Hypothalamus (tissue), 51 donors: ENCODE measurements at regions not wholly inside any gene's neighbourhood (a gene's known extent, or its start where the extent isn't known, plus 50 kb on each side); places are given as distances from the start of the nearest gene placed in this dataset.

ENCODE experiments used
- DNase-seq, 51 donors: peaks; one replicate each; lab custom pipeline; 2025; lab: John Stamatoyannopoulos, UW

DNA sequence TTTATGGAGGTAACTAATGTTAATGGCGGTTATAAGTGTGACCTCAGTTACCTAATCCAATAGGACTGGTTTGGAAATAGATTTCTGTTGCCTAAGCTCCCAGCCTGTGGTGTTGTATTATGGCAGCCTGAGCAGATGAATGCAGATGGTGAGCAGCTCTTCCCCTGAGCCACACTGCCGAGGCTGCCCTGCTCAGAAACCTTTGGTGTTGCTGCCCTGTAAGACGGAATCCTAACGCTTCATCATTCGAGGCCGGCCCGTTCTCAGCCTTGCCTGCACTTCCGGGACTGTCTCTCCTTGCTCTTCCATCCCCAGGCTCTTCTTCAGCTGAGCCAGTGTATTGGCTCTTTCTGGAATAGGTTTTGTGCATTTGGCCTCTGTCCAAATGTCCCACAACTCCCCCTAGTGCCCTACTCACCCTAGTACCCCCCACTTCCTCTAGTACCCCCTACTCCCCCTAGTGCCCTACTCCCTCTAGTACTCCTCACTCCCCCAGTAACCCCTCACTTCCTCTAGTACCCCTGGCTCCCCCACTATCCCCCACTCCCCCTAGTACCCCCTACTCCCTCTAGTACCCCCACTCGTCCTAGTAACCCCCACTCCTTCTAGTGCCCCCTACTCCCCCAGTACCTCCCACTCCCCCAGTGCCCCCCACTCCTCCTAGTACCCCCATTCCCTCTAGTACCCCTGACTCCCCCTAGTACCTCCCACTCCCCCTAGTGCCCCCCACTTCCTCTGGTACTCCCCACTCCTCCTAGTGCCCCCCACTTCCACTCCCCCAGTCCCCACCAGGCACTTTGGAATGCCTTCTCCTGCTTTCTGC lies 106.0 kb upstream of the TAF1B start:
- DNase-seq, result peak in 3 of 51 donors; percentile 4 to 24 (median 20)

DNA sequence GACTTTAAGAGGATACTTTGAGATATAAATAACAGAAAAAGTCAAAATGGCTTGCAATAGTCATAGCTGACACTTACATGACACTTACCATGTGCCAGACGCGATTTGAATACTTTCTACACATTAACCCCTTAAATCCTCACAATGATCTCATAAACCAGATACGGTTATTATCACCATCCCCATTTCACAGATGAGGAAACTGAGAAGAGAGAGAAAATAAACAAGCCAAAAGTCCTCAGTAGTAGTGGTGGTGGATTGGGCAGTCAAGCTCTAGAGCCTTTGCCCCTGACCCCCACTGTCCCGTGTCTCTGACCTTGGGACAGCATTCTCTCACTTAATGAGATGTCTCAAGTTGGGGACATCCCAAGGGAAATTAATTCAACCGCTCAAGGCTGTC lies 105.2 kb upstream of the TAF1B start:
- DNase-seq, result no peak

DNA sequence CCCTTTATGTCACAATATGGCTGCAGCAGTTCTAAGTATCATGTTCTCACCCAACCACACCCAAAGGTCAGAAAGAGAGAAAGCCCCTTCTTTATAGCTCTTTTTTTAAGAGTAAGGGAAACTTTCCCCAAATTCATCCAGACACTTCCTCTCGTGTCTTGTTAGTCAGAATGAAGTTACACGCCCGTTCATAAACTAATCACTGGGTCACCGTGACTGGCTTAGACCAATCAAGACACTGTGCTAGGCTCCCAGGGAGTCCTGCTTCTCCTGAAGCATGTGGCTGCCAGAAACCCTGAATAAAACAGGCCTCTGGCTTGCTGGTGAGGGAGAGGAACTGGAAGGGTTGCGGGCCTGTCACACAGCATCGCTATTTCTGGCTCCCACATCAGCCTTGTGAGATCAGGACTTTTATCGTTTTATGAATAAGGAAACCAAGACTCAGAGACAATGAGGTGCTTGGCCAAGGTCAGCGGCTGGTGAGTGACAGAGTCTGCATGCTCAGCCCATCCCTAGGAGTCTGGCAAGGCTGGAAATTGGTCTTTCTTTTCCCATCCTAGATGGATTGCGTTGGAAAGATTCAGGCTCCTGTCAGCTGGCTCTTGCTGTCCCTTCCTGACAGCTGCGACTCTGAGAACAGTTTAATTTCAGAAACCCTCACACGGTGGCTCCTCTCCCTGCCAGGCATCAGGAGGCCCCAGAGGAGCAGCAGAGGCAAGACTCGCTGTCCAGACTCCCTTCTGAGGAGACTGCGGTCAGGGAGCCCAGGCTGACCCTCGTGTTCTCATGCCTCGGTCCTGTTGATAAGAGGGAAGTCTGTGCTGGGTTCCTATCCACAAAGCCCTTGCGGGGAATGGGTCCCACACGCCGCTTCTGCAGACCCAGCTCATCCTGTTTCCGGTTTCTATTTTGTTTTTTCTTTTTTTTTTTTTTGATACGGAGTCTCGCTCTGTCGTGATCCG lies 104.5 kb upstream of the TAF1B start:
- peak in 1 of 51 donors; percentile 16 for DNase-seq

DNA sequence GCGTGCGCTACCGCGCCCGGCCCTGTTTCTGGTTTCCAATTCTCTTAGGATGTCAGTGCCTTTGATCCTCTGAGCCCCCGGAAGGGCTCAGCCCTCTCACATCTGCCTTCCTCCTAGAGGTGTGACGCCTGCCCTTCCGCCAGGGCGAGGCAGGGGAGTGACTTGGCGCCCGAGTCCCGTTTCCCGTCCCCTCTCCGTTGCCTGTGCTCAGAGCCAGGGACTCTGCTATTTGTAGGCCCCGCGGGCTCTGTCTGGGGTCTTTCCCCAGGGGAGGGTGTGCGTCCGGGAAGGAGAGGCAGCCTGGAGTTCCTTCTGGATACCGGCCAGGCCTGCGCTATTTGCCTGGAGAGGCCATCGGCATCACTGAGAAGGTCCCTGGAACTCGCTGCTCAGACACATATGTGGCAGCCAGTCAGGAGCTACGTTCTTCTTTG lies 103.7 kb upstream of the TAF1B start:
- DNase-seq, result no peak

DNA sequence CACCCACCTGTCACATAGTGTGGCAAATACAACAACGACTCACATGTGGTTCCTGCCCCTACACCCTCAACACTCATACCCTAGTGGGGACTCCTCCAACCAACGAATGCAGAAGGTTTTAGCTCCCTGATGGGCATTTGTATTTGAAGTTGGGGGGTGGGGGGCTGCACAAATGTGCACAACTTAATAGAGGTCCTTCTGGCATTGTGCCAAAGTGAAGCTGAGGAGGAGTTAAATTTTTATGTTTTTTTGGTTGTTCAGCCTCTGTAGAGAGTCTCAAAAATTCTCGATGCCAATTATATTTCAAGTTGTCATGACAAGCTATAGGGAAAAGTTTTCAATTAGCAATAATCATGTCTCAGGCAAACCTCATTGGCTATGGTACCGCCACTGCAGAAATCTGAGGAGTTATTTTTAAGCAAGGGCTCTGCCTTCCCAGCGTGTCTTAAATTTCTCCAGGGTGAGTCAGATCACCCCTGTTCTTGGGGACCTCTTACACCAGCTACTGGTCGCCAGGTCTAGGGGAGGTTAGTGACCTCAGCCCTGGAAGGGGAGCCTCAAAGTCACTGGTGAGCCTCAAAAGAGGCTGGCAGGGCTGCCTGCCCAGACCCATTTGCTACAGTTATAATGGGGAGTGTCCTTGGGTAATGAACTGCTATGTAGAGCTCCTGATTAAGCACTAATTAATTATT lies 102.7 kb upstream of the TAF1B start:
- no peak for DNase-seq

DNA sequence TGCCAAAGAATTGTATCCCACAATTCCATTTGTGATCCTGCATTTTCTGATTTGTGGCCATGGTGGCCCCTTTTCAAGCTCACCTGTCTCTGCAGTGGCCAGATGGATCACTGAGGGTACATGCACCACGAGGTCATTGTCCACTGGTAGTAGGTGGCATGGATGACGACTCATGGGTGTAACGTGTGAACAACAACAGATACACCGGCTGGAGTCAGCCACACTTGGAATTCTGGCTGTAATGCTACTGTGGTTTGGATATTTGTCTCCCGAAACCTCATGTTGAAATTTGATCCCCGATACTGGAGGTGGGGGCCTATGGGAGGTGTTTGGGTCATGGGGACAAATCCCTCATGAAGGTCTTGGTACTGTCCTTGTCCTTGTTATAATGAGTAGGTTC lies 102.2 kb upstream of the TAF1B start:
- no peak for DNase-seq

DNA sequence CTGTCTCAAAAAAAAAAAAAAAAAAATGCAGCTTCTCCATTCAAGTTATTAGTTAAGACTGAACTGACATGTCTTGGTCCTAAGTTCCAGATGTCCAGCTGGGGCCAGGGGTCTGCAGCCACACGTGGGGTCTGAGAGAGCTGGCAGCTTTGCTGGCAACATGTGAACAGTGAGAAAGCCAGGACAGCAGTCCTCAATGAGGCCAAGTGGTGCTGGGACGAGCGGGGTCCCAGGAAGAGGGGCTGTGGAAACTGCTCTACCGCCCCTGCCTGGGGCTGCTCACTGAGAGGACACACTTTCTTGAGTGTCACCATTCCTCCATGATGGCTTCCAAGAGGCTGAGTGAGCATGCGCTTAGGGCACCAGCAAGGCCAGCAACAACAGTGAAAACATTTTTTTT lies 100.7 kb upstream of the TAF1B start:
- no peak for DNase-seq

DNA sequence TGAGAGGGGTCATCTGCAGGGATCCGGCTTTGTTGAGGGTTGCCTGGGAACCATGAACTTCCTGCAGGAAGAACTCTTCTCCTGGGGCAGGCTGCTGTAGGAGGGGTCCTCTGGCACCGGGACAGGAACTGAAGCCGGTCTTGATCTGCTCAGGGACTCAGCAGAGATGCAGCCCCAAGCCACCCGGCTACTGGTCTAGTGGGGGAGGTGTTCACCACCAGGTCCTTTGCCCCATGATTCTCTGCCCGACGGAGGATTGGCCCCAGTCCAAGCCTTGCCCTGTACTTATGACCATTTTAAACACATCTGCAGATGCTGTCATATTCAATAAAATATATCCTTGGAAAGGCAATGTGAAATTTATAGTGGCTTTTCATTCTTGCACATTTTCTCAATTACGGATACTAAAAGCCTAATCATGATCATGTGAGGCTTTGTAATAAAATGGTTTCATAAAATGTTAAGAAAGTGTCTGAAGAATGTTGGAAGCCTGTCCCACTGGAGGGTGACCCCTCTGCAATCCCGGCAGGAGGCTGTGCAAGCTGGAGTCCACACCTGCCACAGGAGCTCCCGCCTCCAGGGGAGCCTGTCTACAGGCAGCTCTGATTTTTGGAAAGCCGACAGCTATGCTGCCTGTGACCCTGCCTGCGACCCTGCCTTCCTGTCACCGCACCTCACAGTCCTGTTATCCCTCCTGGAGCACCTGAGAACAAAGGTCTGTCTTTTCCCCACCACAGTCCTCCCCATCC lies 98.8 kb upstream of the TAF1B start:
- DNase-seq, result no peak

DNA sequence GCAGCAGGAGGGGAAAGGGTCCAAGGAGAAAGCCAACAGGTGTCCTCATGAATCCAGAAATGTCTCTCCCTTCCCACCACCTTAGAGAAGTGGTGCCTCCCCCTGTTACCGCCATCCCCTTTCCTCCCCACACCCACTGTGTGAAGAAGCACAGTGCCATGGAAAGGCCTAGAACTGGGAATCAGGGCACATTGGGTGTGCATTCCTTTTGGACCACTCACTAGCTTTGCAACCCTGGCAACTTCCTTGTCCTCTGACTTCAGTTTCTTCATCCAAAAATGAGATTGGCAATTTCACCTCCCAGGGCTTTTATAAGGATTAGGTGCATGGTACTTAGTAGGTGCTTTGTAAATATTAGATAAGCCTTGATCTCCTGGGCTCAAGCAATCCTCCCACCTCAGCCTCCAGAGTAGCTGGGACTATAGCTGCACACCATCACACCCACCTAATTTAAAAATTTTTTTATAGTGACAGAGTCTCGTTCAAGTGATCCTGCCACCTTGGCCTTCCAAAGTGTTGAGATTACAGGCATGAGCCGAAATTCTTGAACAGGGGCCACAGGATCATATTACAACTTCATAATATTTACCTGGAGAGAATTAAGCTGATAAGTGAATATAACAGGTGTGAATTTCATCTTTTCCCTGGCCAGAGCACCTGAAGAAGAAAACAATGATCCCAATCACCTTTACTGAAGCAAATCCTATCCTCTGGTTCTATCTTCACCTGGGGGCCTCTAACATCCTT lies 97.9 kb upstream of the TAF1B start:
- DNase-seq, result no peak

DNA sequence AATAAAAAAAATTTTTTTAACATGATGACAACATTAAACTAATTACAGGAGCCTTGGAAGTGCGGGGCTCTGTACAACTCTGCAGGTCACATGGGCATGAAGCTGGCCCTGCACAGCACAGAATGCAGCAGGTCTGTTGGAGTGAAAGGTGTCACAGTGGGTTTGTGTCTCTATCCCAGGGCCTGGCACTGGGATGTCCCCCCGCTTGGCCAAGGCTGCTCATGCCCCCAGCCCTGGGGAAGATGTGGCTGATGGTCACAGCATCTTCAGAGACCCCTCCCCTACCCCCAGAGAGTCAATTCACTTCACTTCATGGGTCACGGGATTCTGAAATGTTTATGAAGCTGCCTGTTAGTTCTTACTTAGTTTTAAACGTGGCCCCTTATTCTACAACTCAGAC lies 95.9 kb upstream of the TAF1B start:
- no peak for DNase-seq

DNA sequence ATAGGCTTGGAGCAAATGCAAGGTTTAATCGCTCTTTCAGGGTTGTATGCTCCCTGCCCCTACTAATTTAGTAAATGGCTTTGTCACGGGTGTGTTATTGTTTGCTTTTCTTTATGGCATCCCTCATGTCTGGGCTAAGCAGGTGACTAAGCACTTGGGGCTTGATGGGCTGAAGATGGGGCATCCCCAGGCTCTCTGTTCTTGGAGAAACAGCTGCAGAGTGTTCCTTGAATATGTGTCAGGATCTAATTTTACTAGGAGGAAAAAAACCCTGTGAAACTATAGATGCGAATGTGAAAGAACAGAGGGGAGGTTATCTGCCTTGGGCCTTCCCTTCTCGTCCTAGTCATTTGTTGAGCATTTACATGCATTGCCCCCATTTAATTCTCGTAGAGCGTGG lies 94.7 kb upstream of the TAF1B start:
- DNase-seq, result no peak

DNA sequence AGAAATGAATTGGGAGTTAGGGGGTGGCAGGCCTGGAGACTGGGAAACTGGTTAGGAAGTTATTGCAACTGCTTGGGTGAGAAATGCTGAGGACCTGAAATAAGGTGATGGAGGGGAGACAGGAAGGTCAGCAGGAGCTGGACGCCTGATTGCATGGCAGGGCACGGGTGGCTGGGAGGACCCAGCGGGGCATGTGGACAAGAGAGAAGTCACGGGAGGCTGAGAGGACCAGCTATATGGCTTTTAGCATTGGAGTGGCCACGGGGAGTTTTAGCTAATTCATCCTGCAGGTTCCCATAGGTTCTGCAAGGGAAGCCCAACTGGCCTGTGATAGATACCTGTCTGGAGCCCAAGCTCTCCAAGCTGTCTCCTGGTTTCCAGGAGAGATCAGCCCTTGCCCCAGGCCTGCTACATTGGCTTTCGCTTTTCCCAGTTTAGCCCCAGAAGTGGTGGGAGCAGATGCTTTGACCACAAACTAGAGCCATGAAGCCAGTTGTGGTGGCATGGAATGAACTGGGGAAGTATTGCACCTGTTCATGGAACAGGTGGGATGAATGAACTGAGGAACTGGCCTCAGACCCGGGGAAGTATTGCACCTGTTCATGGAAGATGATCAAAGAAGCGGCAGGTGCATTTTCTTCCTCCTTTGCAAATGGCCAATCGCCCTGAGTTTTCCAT lies 93.6 kb upstream of the TAF1B start:
- DNase-seq, result no peak

DNA sequence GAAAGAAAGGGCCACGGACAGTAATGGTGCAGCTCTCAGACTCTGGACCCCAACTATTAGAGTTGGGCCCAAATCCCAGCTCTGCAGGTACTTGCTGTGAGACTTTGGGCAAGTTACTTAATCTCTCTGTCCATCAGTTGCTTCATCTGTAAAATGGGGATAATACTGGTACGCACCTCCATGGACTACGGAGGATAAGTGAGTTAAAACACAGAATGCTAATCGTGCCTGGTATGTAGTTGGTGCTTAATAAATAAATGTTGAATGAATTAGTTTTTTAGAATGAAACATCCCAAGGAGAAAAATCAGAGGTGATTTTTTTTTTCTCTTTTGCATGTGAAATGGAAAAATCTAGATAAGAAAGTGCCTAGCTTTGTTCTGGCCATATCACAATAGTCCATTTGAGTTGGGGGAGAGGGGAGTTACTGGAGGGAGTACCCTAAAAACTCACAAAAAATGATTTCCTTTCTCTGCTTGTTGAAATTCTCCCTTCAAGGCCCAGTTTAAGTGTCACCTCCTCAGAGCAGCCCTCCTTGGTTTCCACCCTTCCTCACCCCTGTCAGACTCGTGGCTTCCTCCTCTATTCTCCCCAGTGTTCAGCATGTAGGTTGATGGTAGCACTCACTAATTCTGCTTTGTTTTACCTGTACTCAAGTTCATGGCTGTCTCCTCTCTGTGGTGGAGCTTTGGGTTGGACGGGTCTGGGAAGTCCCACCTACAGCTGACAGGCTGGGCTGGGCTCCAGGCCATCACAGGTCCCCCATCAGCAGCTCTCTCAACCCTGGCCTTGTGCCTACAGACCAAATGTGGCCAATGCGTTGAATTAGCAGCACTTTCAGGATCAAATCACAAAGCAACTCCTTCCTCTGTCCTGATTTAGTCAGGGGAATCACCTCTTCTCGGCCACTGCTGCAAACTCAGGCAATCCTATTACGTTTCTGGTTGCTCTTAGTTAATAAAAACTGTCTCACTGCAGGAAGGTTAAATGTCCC lies 92.8 kb upstream of the TAF1B start:
- DNase-seq, result no peak

DNA sequence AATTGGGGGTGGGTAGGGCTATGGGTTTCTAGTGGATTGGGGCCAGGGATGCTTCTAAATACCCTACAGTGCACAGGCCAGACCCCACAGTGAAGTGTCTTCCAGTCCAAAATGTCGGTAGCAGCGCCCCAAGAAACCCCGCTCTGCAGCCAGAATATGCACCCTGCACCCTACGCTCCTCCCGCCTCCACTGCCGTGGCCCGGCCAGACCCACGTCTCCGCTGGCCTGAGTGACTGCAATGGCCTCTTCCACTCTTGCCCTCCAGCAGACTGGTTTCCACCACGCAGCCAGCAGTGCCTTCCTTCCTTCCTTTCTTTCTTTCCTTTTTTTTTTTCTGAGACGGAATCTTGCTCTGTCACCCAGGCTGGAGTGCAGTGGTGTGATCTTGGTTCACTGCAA lies 91.4 kb upstream of the TAF1B start:
- DNase-seq, result no peak

DNA sequence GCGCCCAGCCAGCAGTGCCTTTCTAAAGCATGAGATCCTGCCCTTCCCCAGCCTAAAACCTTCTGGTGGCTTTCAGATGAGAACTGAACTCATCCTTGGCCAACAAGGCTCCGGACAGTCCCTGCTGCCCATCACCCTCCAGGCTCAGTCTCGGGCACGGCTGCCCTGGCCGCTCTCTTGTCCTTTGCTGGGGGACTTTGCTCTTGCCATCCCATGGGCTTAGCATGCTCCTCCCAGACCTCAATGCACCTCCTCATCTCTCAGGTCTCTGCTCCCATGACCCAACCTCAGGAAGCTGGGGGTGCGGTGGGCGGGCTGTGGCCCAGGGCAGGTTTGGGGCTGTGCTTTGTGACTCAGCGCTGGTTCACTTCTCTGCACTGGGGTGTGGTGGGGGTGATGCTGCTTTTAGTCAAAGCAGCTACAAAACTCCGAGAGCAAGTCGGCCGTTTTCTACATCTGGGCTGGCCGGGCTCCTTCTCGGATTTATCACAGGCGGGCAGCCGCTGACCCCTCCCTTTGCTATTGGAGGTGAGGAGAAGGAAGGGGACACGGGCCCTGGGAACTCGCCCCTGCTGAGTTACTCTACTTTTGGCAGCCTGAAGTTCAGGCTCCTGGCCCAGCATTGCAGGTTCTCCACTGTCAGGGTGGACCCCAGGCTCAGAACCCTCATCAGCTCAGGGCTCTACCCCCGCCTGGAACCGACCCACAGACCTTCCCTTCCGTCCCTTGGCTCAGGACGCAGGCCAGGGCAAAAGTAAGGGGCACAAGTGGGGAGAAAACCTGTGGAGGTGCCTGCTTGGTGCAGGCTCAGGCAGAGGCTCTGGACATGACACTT lies 90.6 kb upstream of the TAF1B start:
- DNase-seq, result no peak

DNA sequence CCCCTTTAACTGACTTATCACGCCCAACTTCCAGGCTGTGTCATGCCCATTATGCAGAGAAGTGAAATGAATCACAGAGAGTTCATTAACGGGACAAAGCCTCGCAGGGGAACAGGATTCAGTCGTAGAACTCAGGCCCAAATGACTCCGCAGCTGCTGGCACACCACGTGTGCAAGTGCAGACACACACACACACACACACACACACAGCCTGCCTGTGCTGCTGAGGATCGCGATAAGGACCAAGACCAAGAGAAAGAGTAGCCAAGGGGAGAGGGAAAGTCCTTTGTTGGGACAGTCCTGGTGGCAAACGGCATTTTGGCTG lies 90.0 kb upstream of the TAF1B start:
- DNase-seq, result peak in 5 of 51 donors; percentile 19 to 34 (median 21)
